ENCODE measurements at regions not wholly inside any gene's neighbourhood (a gene's known extent, or its start where the extent isn't known, plus 50 kb on each side); places are given as distances from the start of the nearest gene placed in this dataset.
A peak's percentile ranks its signal among the peaks of the same experiment; 100 is the strongest.

DNA sequence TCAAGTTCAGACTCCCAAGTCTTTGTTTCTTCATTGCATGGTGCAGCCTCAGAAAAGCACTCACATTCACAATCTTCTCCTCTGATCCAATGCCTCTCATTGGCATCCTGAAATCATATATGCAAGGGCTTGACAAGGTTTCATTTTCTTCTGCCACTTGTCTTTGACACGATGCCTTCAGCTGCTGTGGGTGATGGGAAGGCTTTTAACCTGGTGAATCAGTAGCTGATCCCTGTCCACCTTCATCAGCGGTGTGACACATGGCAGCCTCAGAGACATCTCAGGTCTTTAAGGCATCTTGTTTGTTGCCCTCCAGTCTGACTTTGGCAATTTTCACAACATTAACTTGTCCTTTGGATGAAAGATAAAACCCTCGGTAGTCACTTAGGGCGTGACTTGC, 147.2 kb downstream of the PRELID2 start:
- TF ChIP-seq CTCF (IDR thresholded peaks at IDR 0.05; ENCODE audit: low read depth, low read length, missing control alignments) = no peak
- no peak for DNase-seq (ENCODE audit: extremely low read depth, low read depth)
- no peak overlapping the region for H3K4me3 ChIP-seq (replicated peaks; ENCODE audit: low read depth, low read length)

GRCh38 chr5:145685417-145685816, 149.7 kb downstream of the PRELID2 start:
- H3K4me3 ChIP-seq (replicated peaks; ENCODE audit: low read depth, low read length) = no peak overlapping the region
- TF ChIP-seq CTCF (IDR thresholded peaks at IDR 0.05; ENCODE audit: low read depth, low read length, missing control alignments) = no peak
- DNase-seq (ENCODE audit: extremely low read depth, low read depth) = no peak

DNA sequence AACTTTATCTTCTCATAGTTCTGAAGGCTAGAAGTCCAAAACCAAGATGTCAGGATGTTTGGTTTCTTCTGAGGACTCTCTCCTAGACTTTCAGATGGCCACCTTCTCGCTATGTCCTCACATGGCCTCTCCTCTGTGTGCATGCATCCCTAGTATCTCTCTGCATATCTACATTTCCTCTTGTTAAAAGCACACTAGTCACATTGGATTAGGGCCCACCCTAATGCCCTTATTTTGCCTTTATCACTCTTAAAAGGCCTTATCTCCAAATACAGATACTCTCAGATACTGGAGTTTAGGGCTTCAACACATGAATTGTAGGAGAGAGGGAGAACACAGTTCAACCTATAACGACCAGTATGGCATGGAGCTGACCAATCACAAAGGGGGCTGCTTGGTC, 151.7 kb downstream of the PRELID2 start:
- no peak for DNase-seq (ENCODE audit: extremely low read depth, low read depth)

DNA sequence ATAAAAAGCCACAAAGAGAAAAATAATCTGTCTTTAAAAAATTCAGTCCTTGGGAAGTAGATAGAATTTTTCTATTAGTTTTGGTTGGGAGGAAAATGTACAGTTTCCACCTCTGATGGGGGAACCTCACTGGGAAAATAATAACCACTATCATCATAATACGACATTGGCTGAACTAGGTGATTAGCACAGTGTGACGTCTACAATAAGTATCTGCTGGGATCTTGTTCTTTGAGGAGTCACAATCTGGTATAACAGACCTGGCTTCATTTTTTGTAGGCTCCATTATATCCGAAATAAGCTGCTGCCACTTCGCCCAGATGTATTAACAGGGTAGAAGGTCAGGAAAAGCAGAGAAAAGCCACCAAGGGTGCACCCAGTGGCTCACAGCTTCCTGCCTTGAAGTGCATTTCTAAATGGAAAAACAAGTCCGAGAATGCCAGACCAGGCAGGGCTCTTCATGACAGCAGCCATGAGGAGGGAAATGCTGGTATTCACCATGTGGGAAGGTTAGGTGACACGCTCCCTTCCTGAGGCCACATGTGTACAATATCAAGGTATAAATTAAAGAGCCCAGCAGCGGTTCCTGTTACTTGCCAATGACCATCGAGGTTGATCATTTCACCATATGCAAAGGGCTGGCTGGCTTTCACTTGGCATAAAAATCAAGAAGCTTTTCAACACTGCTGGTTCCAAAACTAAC, 152.8 kb downstream of the PRELID2 start:
- no peak overlapping the region for H3K4me3 ChIP-seq (replicated peaks; ENCODE audit: low read depth, low read length)
- TF ChIP-seq CTCF (IDR thresholded peaks at IDR 0.05; ENCODE audit: low read depth, low read length, missing control alignments) = no peak
- no peak for DNase-seq (ENCODE audit: extremely low read depth, low read depth)

More for the DNA sequence above, 151.7 kb downstream of the PRELID2 start:
- no peak for TF ChIP-seq CTCF (IDR thresholded peaks at IDR 0.05; ENCODE audit: low read depth, low read length, missing control alignments)
- no peak overlapping the region for H3K4me3 ChIP-seq (replicated peaks; ENCODE audit: low read depth, low read length)

DNA sequence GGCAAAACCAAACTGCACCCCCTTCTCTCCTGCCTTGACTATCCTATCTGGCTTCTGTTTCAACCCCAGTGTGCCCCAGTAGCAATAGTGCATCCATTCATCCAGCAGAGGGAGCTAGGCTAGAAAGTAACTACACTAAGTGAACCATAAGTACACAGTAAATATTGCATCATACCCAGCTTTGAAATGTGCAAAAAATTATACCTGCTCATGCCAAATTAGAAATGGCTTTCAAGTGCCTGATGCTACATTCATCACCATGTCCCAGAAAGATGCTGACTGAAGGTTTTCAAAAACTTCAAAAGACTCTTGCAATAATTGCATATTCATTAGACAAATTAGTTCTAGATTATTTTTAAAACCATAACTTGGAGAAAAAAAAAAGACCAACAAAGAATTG, 153.5 kb downstream of the PRELID2 start:
- H3K4me3 ChIP-seq (replicated peaks; ENCODE audit: low read depth, low read length) = no peak overlapping the region
- peak; percentile 54 for DNase-seq (ENCODE audit: extremely low read depth, low read depth)
- TF ChIP-seq CTCF (IDR thresholded peaks at IDR 0.05; ENCODE audit: low read depth, low read length, missing control alignments) = peak; percentile 86

- H3K4me3 ChIP-seq (replicated peaks; ENCODE audit: low read depth, low read length) = no peak overlapping the region
- DNase-seq (ENCODE audit: extremely low read depth, low read depth) = no peak
- no peak for TF ChIP-seq CTCF (IDR thresholded peaks at IDR 0.05; ENCODE audit: low read depth, low read length, missing control alignments)
These were observed 153.9 kb downstream of the PRELID2 start for GRCh38 chr5:145681216-145681615.

GRCh38 chr5:145680767-145681166, 154.4 kb downstream of the PRELID2 start:
- no peak for DNase-seq (ENCODE audit: extremely low read depth, low read depth)
- no peak overlapping the region for H3K4me3 ChIP-seq (replicated peaks; ENCODE audit: low read depth, low read length)
- no peak for TF ChIP-seq CTCF (IDR thresholded peaks at IDR 0.05; ENCODE audit: low read depth, low read length, missing control alignments)

Data from HFF-Myc (cell line).